ENCODE measurements at regions not wholly inside any gene's neighbourhood (a gene's known extent, or its start where the extent isn't known, plus 50 kb on each side); places are given as distances from the start of the nearest gene placed in this dataset.

GRCh38 chr3:43966126-43966525 lies 275.4 kb downstream of the ABHD5 start:
- TF ChIP-seq CTCF (IDR thresholded peaks at IDR 0.05) (no peak), EZH2 (IDR thresholded peaks at IDR 0.05; ENCODE audit: borderline replicate concordance, insufficient read depth, low read depth, low read length, poor library complexity, severe bottlenecking) (no peak)
